ENCODE measurements at regions not wholly inside any gene's neighbourhood (a gene's known extent, or its start where the extent isn't known, plus 50 kb on each side); places are given as distances from the start of the nearest gene placed in this dataset.

DNA sequence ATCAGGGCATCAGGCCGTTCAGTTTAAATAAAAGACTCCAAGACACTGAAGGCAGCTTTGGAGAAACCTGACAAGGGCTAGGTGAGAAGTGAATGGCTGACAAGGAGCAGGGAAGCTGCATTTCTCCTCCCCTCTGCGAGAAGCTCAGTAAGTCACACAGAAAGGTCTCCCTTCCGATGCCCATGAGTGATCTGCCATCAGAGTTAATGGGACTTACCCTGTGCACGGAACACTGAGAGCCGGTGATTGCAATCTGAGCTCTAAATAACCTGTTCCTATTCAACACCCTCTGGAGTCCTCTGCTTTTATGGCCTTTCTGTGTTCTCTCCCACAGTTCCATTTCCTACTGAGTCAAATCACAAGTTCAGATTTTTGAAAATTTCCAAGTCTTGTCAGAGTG lies 322.2 kb upstream of the MYT1L start:
- TF ChIP-seq, protein P1, sequence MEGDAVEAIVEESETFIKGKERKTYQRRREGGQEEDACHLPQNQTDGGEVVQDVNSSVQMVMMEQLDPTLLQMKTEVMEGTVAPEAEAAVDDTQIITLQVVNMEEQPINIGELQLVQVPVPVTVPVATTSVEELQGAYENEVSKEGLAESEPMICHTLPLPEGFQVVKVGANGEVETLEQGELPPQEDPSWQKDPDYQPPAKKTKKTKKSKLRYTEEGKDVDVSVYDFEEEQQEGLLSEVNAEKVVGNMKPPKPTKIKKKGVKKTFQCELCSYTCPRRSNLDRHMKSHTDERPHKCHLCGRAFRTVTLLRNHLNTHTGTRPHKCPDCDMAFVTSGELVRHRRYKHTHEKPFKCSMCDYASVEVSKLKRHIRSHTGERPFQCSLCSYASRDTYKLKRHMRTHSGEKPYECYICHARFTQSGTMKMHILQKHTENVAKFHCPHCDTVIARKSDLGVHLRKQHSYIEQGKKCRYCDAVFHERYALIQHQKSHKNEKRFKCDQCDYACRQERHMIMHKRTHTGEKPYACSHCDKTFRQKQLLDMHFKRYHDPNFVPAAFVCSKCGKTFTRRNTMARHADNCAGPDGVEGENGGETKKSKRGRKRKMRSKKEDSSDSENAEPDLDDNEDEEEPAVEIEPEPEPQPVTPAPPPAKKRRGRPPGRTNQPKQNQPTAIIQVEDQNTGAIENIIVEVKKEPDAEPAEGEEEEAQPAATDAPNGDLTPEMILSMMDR (conservative IDR thresholded peaks at IDR 0.05 in 1 of 2, IDR thresholded peaks at IDR 0.05 in 1 of 2; ENCODE audit: extremely low read depth in 1 of 2, insufficient read depth in 1 of 2, low read depth in 1 of 2, low read length in 2 of 2): no peak
- TF ChIP-seq EZH2 (IDR thresholded peaks at IDR 0.05; ENCODE audit: borderline replicate concordance, low read length): no peak

Data from mammary epithelial cell (primary cell).